Middle frontal gyrus (tissue), 1 donor: ENCODE measurements at regions not wholly inside any gene's neighbourhood (a gene's known extent, or its start where the extent isn't known, plus 50 kb on each side); places are given as distances from the start of the nearest gene placed in this dataset.

ENCODE experiments used
- DNase-seq: peaks from one replicate; pipeline ENCODE4 v3.0.0-alpha.2; 2015; ENCODE audit warnings: low spot score; ENCODE audit errors: extremely low spot score

- no peak for DNase-seq
Measured at GRCh38 chr2:160630801-160631590, 137.4 kb upstream of the RBMS1 start.

- no peak for DNase-seq
Measured at GRCh38 chr2:160632084-160632975, 138.7 kb upstream of the RBMS1 start.

- DNase-seq = no peak
Measured at GRCh38 chr2:160634436-160634835, 140.8 kb upstream of the RBMS1 start.

GRCh38 chr2:160635488-160635887 lies 141.9 kb upstream of the RBMS1 start:
- DNase-seq = no peak

- no peak for DNase-seq
Measured at GRCh38 chr2:160639472-160639871, 145.9 kb upstream of the RBMS1 start.

GRCh38 chr2:160646684-160647444 lies 153.3 kb upstream of the RBMS1 start:
- no peak for DNase-seq

GRCh38 chr2:160647967-160648685 lies 154.5 kb upstream of the RBMS1 start:
- DNase-seq = no peak

- DNase-seq = no peak
Measured at GRCh38 chr2:160649698-160650097, 156.1 kb upstream of the RBMS1 start.

- DNase-seq = no peak
Measured at GRCh38 chr2:160650196-160651118, 156.8 kb upstream of the RBMS1 start.

- peak; percentile 74 for DNase-seq
Measured at GRCh38 chr2:160651416-160652200, 158.0 kb upstream of the RBMS1 start.

- no peak for DNase-seq
Measured at GRCh38 chr2:160652236-160652635, 158.6 kb upstream of the RBMS1 start.

GRCh38 chr2:160657196-160657595 lies 163.6 kb upstream of the RBMS1 start:
- DNase-seq = no peak

- DNase-seq = no peak
Measured at GRCh38 chr2:160658851-160659250, 165.2 kb upstream of the RBMS1 start.

- DNase-seq = no peak
Measured at GRCh38 chr2:160660741-160661140, 167.1 kb upstream of the RBMS1 start.

GRCh38 chr2:160664603-160665140 lies 171.1 kb upstream of the RBMS1 start:
- DNase-seq = no peak

GRCh38 chr2:160666154-160667060 lies 172.8 kb upstream of the RBMS1 start:
- DNase-seq = no peak

GRCh38 chr2:160667811-160668210 lies 174.2 kb upstream of the RBMS1 start:
- DNase-seq = no peak

GRCh38 chr2:160670618-160671017 lies 177.0 kb upstream of the RBMS1 start:
- no peak for DNase-seq
